HG02981 (cell line): ENCODE measurements at regions not wholly inside any gene's neighbourhood (a gene's known extent, or its start where the extent isn't known, plus 50 kb on each side); places are given as distances from the start of the nearest gene placed in this dataset.

ENCODE experiments used
- ATAC-seq: cut with Tn5 transposase; IDR thresholded peaks from one replicate; pipeline ENCODE4 v1.9.1; 2021; ENCODE audit warnings: mild to moderate bottlenecking, moderate library complexity; ENCODE audit not compliant: unreplicated experiment

DNA sequence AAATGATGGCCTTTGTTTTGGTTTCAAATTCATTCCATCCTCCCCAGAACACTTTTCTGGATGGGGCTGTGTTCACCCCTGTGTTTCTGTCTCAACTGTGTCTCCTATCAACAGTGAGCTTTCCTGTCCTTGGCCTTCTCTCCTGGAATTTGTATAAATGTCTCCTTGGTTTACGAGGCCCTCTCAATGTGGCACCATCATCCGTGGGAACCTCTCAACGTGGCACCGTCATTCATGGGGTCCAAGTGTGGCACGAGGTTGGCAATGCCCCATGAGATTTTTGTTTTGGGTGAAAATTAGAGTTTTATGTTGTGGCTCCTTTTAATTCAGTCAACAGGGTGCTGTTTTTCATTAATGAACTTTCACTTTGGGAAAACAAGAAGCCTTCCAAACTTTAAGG lies 280.7 kb upstream of the SALL3 start:
- no peak for ATAC-seq

- no peak for ATAC-seq
These were observed 280.1 kb upstream of the SALL3 start for GRCh38 chr18:78699499-78699898.

- no peak for ATAC-seq
These were observed 277.7 kb upstream of the SALL3 start for GRCh38 chr18:78701771-78702396.

GRCh38 chr18:78703291-78703690 lies 276.3 kb upstream of the SALL3 start:
- ATAC-seq, result no peak

DNA sequence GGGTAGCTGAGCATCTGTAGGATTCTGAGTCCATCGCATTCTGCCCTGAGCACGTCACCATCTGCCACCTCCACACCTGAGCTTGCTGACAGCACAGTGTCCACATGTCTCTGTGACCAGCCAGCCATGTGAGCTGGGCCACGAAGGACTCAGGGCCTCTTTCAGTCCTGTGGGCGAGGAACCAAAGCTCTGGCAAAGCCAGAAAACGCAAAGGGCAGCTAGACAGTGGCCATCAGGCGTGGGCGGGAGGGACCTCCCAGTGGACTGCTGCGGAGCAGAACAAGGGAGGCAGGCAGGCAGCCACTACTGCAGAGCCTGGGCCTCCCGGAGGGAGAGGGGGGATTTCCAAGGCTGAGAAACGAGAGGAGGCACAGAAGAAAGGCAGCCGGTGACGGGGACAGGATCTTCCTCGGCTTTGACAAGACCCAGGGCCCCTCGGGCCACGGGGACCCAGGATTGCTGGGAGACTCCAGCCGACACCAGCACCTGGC lies 274.6 kb upstream of the SALL3 start:
- no peak for ATAC-seq

DNA sequence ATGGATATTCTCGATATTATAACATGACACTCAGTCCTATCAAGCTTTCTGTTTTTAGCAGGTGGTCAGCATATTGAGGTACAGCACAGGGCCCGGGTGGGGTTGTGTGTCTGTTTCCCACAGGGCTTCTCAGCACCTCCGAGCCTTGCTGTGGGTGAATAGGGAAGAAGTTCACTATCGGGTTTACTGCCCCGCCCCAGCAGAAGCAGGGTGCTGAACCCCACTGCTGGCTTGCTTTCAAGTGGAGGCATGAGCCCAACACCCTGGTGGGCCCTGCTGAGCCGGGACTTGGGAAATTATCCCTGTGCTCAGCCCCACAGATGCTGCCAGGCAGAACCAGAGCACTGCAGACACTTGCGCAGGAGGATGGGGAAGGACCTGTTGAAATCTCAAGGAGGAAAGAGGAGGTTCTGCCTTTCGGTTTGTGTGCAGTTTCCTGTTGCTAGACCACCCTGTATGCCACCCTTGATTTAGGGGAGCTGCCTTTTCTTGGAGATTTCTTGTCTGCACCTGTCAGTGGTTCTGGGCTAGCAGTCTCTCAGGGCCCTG lies 270.3 kb upstream of the SALL3 start:
- ATAC-seq, result no peak

DNA sequence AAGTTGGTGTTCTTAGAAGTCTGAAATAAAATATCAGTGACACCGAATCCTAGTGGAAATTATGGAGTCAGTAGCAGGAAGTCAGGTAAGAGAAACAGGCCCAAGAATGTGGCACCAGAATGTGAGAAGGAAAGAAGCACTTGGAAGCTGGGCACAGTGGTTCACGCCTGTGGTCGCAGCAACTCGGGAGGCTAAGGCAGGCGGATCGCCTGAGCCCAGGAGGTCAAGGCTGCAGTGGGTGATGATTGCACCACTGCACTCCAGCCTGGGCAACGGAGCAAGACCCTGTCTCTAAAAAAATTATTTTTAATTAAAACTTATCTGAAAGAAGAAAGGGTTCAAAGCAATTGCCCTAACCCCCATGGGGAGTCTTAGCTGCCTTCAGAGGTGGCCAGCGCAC lies 268.3 kb upstream of the SALL3 start:
- no peak for ATAC-seq

DNA sequence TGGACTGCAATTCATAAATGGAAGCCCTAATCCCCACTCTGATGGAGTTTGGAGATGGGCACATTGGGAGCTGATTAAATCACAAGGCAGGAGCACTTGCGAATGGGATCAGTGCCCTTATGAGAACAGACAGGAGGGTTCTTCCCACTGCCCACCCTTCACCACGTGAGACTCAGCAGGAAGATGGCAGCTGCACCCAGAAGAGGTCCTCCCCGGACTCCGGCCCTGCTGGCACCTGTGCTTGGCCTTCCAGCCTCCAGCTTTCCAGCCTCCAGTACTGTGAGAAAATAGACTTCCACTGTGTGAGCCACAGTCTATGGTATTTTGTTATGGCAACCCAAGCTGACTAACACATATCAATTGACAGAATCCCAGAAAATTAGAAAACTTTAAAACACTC lies 267.6 kb upstream of the SALL3 start:
- ATAC-seq, result no peak

- no peak for ATAC-seq
These were observed 266.5 kb upstream of the SALL3 start for GRCh38 chr18:78713069-78713468.

DNA sequence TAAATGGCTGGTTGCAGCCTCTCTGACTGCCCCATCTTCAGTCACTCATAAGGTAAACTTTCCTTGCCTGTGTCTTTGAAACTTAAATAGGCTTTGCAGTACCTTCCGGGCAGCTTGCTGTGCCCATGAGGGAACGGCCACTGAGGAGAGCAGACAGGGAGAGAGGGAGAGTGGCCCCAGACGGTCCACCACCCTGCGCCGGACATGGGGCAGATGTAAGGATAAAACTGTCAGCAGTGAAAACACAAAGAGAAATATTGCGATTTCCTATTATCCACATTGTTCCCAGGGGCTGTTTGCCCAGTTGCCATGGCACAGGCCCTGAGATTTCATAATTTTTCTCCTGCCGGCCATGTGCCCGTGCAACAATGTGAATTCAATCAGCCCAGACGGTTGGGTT lies 265.9 kb upstream of the SALL3 start:
- no peak for ATAC-seq

DNA sequence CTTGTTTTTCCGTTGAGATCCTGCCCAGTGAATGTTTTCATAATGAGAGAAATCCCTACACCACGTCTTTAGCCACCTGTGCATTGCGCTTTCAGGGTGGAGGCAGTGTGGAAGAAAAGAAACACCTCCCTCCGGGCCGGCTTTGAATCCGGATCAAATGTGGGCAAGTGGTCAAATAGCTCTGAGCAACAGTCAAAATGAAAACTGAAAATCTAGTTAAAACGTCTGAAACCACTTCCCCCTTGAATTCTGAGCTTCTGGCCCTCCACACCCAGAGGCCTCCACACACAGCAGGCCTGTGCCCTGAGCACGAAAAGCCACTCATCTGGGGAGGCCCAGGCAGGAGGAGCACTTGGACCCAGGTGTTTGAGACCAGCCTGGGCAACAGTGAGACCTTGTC lies 263.6 kb upstream of the SALL3 start:
- ATAC-seq, result no peak

DNA sequence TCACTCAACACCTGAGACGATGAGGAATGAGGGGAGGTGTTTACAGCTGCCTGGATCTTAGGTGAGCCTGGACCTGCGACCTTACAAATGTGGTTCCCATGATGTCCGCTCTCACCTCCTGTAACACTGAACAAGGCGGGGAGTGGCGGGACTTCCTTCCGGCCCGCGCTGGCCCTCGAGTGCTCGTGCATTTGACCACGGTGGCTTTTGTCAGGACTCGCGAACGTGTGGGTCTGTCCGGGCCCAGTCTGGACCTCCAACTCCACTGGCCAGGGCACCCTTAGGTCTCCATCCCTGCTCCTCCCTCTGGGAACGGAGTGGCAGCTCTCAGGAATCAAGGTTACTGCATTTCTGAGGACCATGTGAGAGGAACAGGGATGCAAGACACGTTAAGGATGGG lies 263.0 kb upstream of the SALL3 start:
- ATAC-seq, result no peak

GRCh38 chr18:78717051-78717765 lies 262.4 kb upstream of the SALL3 start:
- ATAC-seq, result no peak

DNA sequence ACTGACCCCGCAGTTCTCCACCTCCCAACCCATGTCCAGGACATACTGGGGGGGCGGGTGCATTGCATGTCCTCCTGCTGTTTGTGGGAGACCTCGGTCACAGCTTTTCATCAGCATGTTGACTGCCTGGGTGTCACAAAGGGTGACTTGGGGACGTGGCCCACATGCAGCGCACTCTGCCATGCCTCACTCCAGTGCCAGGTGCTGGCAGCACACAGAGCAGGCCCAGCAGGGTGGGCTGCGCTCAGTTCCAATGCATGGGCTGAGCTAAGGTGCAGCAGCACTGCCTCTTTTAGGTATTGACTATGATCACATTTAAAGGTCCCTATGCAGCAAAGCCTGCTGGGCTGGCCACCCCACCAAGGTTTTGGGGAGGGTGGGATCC lies 261.9 kb upstream of the SALL3 start:
- no peak for ATAC-seq

DNA sequence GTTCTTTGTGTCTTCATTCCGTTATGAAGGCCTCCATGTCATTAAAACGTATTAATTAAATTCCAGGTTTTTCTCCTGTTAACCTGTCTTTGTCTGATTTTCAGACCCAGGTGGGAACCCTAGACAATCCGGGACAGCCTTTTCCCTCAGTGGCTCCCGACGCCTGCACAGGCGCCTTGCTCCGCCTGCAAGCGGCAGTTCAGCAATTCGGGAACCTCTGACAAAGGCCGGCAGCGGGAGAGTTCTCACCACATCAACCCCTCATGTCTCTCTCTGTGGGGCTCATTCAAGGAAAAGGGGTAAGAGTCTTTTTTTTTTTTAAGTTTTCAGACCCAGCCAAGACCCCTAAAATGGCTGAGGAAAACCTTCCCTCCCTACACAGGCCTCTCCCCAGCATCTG lies 259.8 kb upstream of the SALL3 start:
- ATAC-seq, result no peak

- ATAC-seq, result no peak
These were observed 259.0 kb upstream of the SALL3 start for GRCh38 chr18:78720456-78721237.

DNA sequence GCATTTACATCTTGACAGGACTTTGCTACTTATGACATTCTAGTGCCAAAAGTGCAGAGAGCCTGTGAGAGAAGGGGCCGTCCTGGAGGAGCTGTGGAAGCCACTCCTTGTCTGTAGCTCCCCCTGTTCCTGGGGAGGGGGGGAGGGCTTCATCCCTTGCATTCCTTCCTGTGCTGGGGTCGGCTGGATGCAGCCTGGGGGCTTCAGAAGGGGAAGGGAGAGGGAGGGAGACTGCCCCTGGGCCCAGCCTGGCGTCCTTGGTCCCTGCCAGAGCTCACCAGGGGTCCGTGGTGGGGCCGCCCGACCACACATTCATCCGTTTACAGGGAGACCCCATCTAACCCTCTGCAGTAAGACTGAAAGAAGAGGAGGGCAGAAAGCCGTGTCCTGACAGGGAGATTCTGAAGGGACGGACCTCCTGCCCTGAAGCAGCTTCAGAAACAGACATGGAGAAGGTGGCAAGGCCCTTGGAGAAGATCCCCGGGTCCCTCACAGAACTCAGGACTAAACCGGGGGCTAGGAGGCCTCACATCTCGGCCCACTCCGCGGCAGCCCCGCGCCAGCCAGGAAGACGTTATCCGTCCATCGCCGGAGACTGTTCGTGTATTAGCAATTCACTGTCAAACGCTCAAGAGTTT lies 258.3 kb upstream of the SALL3 start:
- no peak for ATAC-seq

DNA sequence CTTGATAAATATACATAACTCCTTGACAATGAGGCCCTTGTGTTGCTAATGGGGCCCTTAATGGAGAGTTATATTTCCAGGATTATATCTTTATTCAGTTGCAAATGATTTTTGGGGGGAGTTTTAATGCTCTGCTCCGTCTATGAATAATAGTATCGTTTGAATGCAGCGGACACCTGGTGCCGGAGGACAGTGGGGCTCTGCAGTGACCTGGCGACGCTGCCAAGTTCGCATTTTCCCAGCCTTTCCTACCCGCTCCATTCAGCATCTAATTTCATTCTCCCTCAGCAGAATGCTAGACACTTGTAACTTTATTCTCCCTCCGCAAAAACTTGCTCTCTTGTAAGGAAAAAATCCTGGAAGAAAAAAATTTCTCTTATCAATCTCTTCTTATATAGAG lies 257.6 kb upstream of the SALL3 start:
- no peak for ATAC-seq

GRCh38 chr18:78722386-78722785 lies 257.2 kb upstream of the SALL3 start:
- ATAC-seq, result no peak

GRCh38 chr18:78722929-78723710 lies 256.5 kb upstream of the SALL3 start:
- ATAC-seq, result no peak
